Liver (tissue), 8 donors: ENCODE measurements at regions not wholly inside any gene's neighbourhood (a gene's known extent, or its start where the extent isn't known, plus 50 kb on each side); places are given as distances from the start of the nearest gene placed in this dataset.

Experiments
- DNase-seq: peaks from one replicate; pipeline ENCODE4 v3.0.0-alpha.2; 2017; ENCODE audit warnings: low spot score
- H3K27ac ChIP-seq, 2 donors: one replicate each; pipeline ENCODE4 v1.7.0; 2013; ENCODE audit warnings: inconsistent platforms in 2 of 2, low read length in 2 of 2, control low read depth in 1 of 2, low read depth in 1 of 2, mild to moderate bottlenecking in 1 of 2
- H3K27me3 ChIP-seq, 4 donors: one replicate each; pipeline versions ENCODE4 v1.6.1 to v1.7.0; 2013; ENCODE audit warnings: low read length in 3 of 4, inconsistent platforms in 1 of 4, mild to moderate bottlenecking in 1 of 4, moderate library complexity in 1 of 4; ENCODE audit not compliant: control insufficient read depth in 4 of 4, insufficient read depth in 4 of 4
- H3K36me3 ChIP-seq, 4 donors: one replicate each; pipeline versions ENCODE4 v1.6.1 to v1.7.0; 2013; ENCODE audit warnings: low read length in 3 of 4, mild to moderate bottlenecking in 3 of 4, low read depth in 1 of 4, moderate library complexity in 1 of 4; ENCODE audit not compliant: control insufficient read depth in 4 of 4, insufficient read depth in 3 of 4
- H3K4me1 ChIP-seq, 4 donors: one replicate each; pipeline versions ENCODE4 v1.6.1 to v1.7.0; 2013; ENCODE audit warnings: low read length in 3 of 4, mild to moderate bottlenecking in 3 of 4, moderate library complexity in 1 of 4; ENCODE audit not compliant: control insufficient read depth in 4 of 4, insufficient read depth in 4 of 4
- H3K4me3 ChIP-seq, 3 donors: one replicate each; pipeline versions ENCODE4 v1.6.1 to v1.7.0; 2013; ENCODE audit warnings: low read length in 3 of 3, control low read depth in 1 of 3, low read depth in 1 of 3, mild to moderate bottlenecking in 1 of 3
- H3K9ac ChIP-seq, 2 donors: one replicate each; pipeline ENCODE4 v1.7.0; 2013; ENCODE audit warnings: low read length in 2 of 2, mild to moderate bottlenecking in 2 of 2, moderate library complexity in 2 of 2, control low read depth in 1 of 2, low read depth in 1 of 2
- H3K9me3 ChIP-seq, 4 donors: one replicate each; pipeline versions ENCODE4 v1.6.1 to v1.7.0; 2013; ENCODE audit warnings: low read length in 3 of 4; ENCODE audit not compliant: control insufficient read depth in 4 of 4
- EGR1 ChIP-seq, 2 donors: IDR thresholded peaks; 2 replicates each; pipeline ENCODE4 v1.6.1; 2016 to 2018; ENCODE audit warnings: antibody characterized with exemption in 2 of 2, low read depth in 2 of 2
- FOXA1 ChIP-seq: IDR thresholded peaks from 2 replicates; pipeline ENCODE4 v1.6.1; 2016; ENCODE audit warnings: antibody characterized with exemption
- FOXA2 ChIP-seq: IDR thresholded peaks from 2 replicates; pipeline ENCODE4 v1.6.1; 2016; ENCODE audit warnings: antibody characterized with exemption
- GABPA ChIP-seq, 2 donors: IDR thresholded peaks in 1 of 2; conservative IDR thresholded peaks in 1 of 2; 2 replicates each; pipeline ENCODE4 v1.6.1; 2016; ENCODE audit warnings: antibody characterized with exemption in 2 of 2, mild to moderate bottlenecking in 1 of 2, moderate library complexity in 1 of 2
- HNF4A ChIP-seq, 2 donors: conservative IDR thresholded peaks; 2 replicates each; pipeline ENCODE4 v1.6.1; 2016; ENCODE audit warnings: antibody characterized with exemption in 2 of 2, mild to moderate bottlenecking in 2 of 2
- HNF4G ChIP-seq: IDR thresholded peaks from 2 replicates; pipeline ENCODE4 v1.6.1; 2016; ENCODE audit warnings: antibody characterized with exemption
- JUND ChIP-seq, 2 donors: IDR thresholded peaks; 2 replicates each; pipeline ENCODE4 v1.6.1; 2016; ENCODE audit warnings: antibody characterized with exemption in 2 of 2
- NR2F2 ChIP-seq: IDR thresholded peaks from 2 replicates; pipeline ENCODE4 v1.6.1; 2016; ENCODE audit warnings: antibody characterized with exemption
- RAD21 ChIP-seq, 2 donors: IDR thresholded peaks; 2 replicates each; pipeline ENCODE4 v1.6.1; 2016; ENCODE audit warnings: antibody characterized with exemption in 2 of 2, mild to moderate bottlenecking in 2 of 2
- RXRA ChIP-seq, 2 donors: IDR thresholded peaks; 2 replicates each; pipeline ENCODE4 v1.6.1; 2017 to 2018; ENCODE audit warnings: antibody characterized with exemption in 2 of 2, mild to moderate bottlenecking in 1 of 2
- SP1 ChIP-seq: IDR thresholded peaks from 2 replicates; pipeline ENCODE4 v1.6.1; 2018; ENCODE audit warnings: antibody characterized with exemption, mild to moderate bottlenecking
- TAF1 ChIP-seq: conservative IDR thresholded peaks from 2 replicates; pipeline ENCODE4 v1.6.1; 2016; ENCODE audit warnings: antibody characterized with exemption, mild to moderate bottlenecking
- YY1 ChIP-seq: IDR thresholded peaks from 2 replicates; pipeline ENCODE4 v1.6.1; 2016; ENCODE audit warnings: antibody characterized with exemption, mild to moderate bottlenecking
- whole genome bisulfite sequencing: extraction: QIAGEN DNeasy Blood & Tissue Kit; methylation state at CpG from one replicate; pipeline ENCODE4 v1.1.7; 2013; 5-methylcytosine and 5-hydroxymethylcytosine counted together
- TF ChIP-seq, protein P1 (sequence below): IDR thresholded peaks from 2 replicates; pipeline ENCODE4 v1.6.1; 2016; ENCODE audit warnings: antibody characterized with exemption
- TF ChIP-seq, protein P2 (sequence below): IDR thresholded peaks from 2 replicates; pipeline ENCODE4 v1.6.1; 2016; ENCODE audit warnings: antibody characterized with exemption
- TF ChIP-seq, protein P3 (sequence below): IDR thresholded peaks from 2 replicates; pipeline ENCODE4 v1.6.1; 2016; ENCODE audit warnings: antibody characterized with exemption, mild to moderate bottlenecking
- TF ChIP-seq, protein P4 (sequence below): fragments of 150-350 bp; IDR thresholded peaks from 2 replicates; pipeline ENCODE4 v1.5.1; 2017; ENCODE audit warnings: improper control_type of control experiment, low read depth, low read length; ENCODE audit not compliant: missing input control
- TF ChIP-seq, protein P5 (sequence below): IDR thresholded peaks from 2 replicates; pipeline ENCODE4 v1.6.1; 2016; ENCODE audit warnings: antibody characterized with exemption
- donor health status: healthy.
- donor health status: healthy.
- donor health status: healthy.
- donor health status: healthy.
- donor health status: healthy.

DNA sequence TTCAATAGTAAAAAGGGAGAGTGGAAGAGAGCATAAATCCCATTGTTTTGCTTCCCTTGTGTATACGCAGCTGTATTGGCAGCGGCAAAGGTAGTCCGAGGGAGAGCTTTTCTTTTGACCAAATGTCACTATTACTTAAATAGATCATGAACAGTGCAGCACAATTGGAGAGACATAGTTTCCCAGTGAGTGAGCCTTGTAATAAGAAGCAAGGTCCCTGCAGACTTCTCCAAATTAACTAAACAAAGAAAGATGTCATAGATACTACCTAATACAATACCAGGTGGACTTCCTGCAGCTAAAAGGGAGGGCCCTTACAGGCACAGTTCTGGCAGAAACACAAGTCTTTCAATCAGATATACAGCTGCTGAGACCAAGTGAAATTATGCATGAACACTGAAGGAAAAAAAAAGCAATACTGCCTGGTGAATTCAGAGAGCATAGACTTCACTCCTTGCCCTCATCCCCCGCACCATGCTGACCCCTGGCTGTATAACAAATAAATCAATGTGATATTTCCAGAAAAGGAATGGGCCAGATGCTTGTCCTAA, 404.7 kb upstream of the CDH2 start:
- H3K36me3 ChIP-seq, result no peaks in the 10 kb centered on the region
- no peaks in the 10 kb centered on the region for H3K9me3 ChIP-seq
- no peak overlapping the region for H3K9ac ChIP-seq
- H3K4me1 ChIP-seq, result no peaks in the 10 kb centered on the region
- DNase-seq, result no peak
- H3K4me3 ChIP-seq, result no peak overlapping the region
- WGBS, result 79% methylated on average over 4 of the region's 4 CpGs
- no peak overlapping the region for H3K27ac ChIP-seq
- no peaks in the 10 kb centered on the region for H3K27me3 ChIP-seq
- TF ChIP-seq TAF1 (no peak), HNF4A (conservative IDR thresholded peaks at IDR 0.05) (no peak), JUND (IDR thresholded peaks at IDR 0.05) (no peak), FOXA1 (no peak), NR2F2 (no peak), SP1 (no peak), YY1 (no peak), GABPA (IDR thresholded peaks at IDR 0.05 in 1 of 2, conservative IDR thresholded peaks at IDR 0.05 in 1 of 2) (no peak), FOXA2 (no peak), HNF4G (no peak), EGR1 (IDR thresholded peaks at IDR 0.05; ENCODE audit: low read depth in 2 of 2) (no peak), RXRA (IDR thresholded peaks at IDR 0.05) (no peak), RAD21 (IDR thresholded peaks at IDR 0.05) (no peak)
- TF ChIP-seq, protein P1, sequence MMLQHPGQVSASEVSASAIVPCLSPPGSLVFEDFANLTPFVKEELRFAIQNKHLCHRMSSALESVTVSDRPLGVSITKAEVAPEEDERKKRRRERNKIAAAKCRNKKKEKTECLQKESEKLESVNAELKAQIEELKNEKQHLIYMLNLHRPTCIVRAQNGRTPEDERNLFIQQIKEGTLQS, result no peak
- TF ChIP-seq, protein P2, sequence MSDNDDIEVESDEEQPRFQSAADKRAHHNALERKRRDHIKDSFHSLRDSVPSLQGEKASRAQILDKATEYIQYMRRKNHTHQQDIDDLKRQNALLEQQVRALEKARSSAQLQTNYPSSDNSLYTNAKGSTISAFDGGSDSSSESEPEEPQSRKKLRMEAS, result no peak
- TF ChIP-seq, protein P3, sequence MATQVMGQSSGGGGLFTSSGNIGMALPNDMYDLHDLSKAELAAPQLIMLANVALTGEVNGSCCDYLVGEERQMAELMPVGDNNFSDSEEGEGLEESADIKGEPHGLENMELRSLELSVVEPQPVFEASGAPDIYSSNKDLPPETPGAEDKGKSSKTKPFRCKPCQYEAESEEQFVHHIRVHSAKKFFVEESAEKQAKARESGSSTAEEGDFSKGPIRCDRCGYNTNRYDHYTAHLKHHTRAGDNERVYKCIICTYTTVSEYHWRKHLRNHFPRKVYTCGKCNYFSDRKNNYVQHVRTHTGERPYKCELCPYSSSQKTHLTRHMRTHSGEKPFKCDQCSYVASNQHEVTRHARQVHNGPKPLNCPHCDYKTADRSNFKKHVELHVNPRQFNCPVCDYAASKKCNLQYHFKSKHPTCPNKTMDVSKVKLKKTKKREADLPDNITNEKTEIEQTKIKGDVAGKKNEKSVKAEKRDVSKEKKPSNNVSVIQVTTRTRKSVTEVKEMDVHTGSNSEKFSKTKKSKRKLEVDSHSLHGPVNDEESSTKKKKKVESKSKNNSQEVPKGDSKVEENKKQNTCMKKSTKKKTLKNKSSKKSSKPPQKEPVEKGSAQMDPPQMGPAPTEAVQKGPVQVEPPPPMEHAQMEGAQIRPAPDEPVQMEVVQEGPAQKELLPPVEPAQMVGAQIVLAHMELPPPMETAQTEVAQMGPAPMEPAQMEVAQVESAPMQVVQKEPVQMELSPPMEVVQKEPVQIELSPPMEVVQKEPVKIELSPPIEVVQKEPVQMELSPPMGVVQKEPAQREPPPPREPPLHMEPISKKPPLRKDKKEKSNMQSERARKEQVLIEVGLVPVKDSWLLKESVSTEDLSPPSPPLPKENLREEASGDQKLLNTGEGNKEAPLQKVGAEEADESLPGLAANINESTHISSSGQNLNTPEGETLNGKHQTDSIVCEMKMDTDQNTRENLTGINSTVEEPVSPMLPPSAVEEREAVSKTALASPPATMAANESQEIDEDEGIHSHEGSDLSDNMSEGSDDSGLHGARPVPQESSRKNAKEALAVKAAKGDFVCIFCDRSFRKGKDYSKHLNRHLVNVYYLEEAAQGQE, result no peak
- TF ChIP-seq, protein P4, sequence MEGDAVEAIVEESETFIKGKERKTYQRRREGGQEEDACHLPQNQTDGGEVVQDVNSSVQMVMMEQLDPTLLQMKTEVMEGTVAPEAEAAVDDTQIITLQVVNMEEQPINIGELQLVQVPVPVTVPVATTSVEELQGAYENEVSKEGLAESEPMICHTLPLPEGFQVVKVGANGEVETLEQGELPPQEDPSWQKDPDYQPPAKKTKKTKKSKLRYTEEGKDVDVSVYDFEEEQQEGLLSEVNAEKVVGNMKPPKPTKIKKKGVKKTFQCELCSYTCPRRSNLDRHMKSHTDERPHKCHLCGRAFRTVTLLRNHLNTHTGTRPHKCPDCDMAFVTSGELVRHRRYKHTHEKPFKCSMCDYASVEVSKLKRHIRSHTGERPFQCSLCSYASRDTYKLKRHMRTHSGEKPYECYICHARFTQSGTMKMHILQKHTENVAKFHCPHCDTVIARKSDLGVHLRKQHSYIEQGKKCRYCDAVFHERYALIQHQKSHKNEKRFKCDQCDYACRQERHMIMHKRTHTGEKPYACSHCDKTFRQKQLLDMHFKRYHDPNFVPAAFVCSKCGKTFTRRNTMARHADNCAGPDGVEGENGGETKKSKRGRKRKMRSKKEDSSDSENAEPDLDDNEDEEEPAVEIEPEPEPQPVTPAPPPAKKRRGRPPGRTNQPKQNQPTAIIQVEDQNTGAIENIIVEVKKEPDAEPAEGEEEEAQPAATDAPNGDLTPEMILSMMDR, result no peak
- TF ChIP-seq, protein P5, sequence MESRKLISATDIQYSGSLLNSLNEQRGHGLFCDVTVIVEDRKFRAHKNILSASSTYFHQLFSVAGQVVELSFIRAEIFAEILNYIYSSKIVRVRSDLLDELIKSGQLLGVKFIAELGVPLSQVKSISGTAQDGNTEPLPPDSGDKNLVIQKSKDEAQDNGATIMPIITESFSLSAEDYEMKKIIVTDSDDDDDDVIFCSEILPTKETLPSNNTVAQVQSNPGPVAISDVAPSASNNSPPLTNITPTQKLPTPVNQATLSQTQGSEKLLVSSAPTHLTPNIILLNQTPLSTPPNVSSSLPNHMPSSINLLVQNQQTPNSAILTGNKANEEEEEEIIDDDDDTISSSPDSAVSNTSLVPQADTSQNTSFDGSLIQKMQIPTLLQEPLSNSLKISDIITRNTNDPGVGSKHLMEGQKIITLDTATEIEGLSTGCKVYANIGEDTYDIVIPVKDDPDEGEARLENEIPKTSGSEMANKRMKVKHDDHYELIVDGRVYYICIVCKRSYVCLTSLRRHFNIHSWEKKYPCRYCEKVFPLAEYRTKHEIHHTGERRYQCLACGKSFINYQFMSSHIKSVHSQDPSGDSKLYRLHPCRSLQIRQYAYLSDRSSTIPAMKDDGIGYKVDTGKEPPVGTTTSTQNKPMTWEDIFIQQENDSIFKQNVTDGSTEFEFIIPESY, result no peak
